ENCODE measurements at regions not wholly inside any gene's neighbourhood (a gene's known extent, or its start where the extent isn't known, plus 50 kb on each side); places are given as distances from the start of the nearest gene placed in this dataset.

DNA sequence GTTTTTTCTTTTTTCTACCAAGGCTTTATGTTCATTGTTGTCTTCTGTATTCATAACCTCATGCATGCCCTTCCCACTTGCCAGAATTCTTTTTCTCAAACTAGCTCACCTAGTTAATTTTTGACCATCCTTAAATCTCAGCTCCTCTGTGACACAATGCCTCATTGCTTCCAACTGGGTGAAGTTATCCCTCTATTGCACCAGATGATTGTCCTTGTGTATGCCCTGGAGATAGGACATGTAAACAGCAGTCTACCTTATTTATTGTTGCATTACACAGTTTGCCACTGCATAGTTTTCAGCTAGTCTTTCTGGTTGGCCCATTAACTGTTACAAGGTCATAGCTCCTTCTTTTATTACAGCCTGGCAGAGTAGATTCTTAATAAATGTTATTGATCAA is 763.1 kb upstream of the COBL start:
- no peaks in the 10 kb centered on the region for H3K4me1 Mint-ChIP-seq (ENCODE audit: low read depth)
- no peaks in the 10 kb centered on the region for H3K36me3 Mint-ChIP-seq (ENCODE audit: low read depth)
- H3K9me3 ChIP-seq (ENCODE audit: control insufficient read depth in 1 of 2, insufficient read depth in 1 of 2, low read length in 2 of 2): peaks cover 8 to 11% of the 10 kb centered on the region in 2 experiments
- no peaks in the 10 kb centered on the region for H3K27me3 Mint-ChIP-seq
- POLR2A ChIA-PET: no interaction called here
- H3K27ac Mint-ChIP-seq: no peak overlapping the region
- H3K36me3 ChIP-seq (ENCODE audit: insufficient read depth, low read length): no peaks in the 10 kb centered on the region
- no peak overlapping the region for H3K27ac ChIP-seq (ENCODE audit: low read depth in 1 of 2, low read length in 2 of 2)
- intact Hi-C loops (cut with DNase I, micrococcal nuclease): no loop called here
- H3K4me3 ChIP-seq (ENCODE audit: low read length): no peak overlapping the region
- H3K9me3 Mint-ChIP-seq: no peaks in the 10 kb centered on the region
- TF ChIP-seq, protein P1, sequence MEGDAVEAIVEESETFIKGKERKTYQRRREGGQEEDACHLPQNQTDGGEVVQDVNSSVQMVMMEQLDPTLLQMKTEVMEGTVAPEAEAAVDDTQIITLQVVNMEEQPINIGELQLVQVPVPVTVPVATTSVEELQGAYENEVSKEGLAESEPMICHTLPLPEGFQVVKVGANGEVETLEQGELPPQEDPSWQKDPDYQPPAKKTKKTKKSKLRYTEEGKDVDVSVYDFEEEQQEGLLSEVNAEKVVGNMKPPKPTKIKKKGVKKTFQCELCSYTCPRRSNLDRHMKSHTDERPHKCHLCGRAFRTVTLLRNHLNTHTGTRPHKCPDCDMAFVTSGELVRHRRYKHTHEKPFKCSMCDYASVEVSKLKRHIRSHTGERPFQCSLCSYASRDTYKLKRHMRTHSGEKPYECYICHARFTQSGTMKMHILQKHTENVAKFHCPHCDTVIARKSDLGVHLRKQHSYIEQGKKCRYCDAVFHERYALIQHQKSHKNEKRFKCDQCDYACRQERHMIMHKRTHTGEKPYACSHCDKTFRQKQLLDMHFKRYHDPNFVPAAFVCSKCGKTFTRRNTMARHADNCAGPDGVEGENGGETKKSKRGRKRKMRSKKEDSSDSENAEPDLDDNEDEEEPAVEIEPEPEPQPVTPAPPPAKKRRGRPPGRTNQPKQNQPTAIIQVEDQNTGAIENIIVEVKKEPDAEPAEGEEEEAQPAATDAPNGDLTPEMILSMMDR (IDR thresholded peaks at IDR 0.05): no peak
- ATAC-seq (ENCODE audit: poor library complexity) (no peak), DNase-seq (no peak)
- no peaks in the 10 kb centered on the region for H3K27me3 ChIP-seq (ENCODE audit: control insufficient read depth in 1 of 2, insufficient read depth in 2 of 2, low read length in 2 of 2)
- CTCF ChIA-PET: no interaction called here
- no peaks in the 10 kb centered on the region for H3K4me1 ChIP-seq (ENCODE audit: insufficient read depth, low read length)
- H3K4me3 Mint-ChIP-seq: no peak overlapping the region

DNA sequence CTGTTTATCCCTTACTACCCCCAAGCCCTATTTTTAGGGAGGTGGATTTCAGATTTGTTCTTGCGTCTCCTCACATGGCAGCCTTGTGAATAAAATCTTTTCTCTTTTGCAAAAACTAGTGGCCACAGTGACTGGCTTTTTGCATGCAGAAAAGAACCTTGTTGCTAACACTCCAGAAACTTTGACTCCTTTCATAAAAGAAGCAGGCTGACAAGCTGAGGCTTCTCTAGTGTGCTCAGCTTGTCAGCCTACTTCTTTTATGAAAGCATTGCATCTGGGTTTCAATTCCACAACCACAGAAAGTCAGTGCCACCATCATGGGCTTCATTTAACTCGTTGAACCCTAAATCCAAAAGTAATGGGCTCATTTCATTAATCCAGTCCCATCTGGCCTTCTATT is 761.0 kb upstream of the COBL start:
- no peaks in the 10 kb centered on the region for H3K4me1 ChIP-seq (ENCODE audit: insufficient read depth, low read length)
- Mint-ChIP-seq H3K4me3 (no peak overlapping the region), H3K27ac (no peak overlapping the region), H3K27me3 (no peaks in the 10 kb centered on the region), H3K36me3 (ENCODE audit: low read depth) (no peaks in the 10 kb centered on the region), H3K4me1 (ENCODE audit: low read depth) (no peaks in the 10 kb centered on the region), H3K9me3 (no peaks in the 10 kb centered on the region)
- intact Hi-C loops (cut with DNase I, micrococcal nuclease): no loop called here
- H3K36me3 ChIP-seq (ENCODE audit: insufficient read depth, low read length): no peaks in the 10 kb centered on the region
- H3K9me3 ChIP-seq (ENCODE audit: control insufficient read depth in 1 of 2, insufficient read depth in 1 of 2, low read length in 2 of 2): peaks cover 8 to 11% of the 10 kb centered on the region in 2 experiments
- ChIA-PET POLR2A (no interaction called here), CTCF (no interaction called here)
- DNase-seq: no peak
- ATAC-seq (ENCODE audit: poor library complexity): no peak
- TF ChIP-seq, protein P1 (IDR thresholded peaks at IDR 0.05): no peak
- H3K27ac ChIP-seq (ENCODE audit: low read depth in 1 of 2, low read length in 2 of 2): no peak overlapping the region
- no peaks in the 10 kb centered on the region for H3K27me3 ChIP-seq (ENCODE audit: control insufficient read depth in 1 of 2, insufficient read depth in 2 of 2, low read length in 2 of 2)
- H3K4me3 ChIP-seq (ENCODE audit: low read length): no peak overlapping the region

DNA sequence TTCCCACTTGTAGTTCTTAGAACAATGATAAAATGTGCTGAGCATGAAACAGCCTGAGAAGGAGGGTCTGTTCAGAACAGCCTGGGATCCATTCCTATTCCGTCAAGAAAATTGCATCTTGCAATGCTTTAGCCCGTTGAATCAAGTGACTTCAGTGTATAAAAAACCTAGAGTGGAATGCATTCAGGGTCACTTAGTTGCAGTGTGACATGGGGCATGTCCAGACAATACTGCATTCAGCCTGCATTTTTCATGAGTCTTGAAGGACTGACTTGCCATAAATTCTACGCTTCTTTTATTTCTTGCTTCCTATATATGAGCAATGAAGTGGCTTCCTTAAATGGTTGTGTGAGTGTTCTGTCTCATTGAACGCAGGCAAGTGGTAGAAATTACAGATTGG is 758.3 kb upstream of the COBL start:
- H3K36me3 ChIP-seq (ENCODE audit: insufficient read depth, low read length): no peaks in the 10 kb centered on the region
- H3K9me3 Mint-ChIP-seq: no peaks in the 10 kb centered on the region
- no peaks in the 10 kb centered on the region for H3K27me3 ChIP-seq (ENCODE audit: control insufficient read depth in 1 of 2, insufficient read depth in 2 of 2, low read length in 2 of 2)
- no peaks in the 10 kb centered on the region for H3K36me3 Mint-ChIP-seq (ENCODE audit: low read depth)
- intact Hi-C loops (cut with DNase I, micrococcal nuclease): no loop called here
- no peak overlapping the region for H3K27ac Mint-ChIP-seq
- H3K4me1 Mint-ChIP-seq (ENCODE audit: low read depth): no peaks in the 10 kb centered on the region
- ChIA-PET CTCF (no interaction called here), POLR2A (no interaction called here)
- H3K27me3 Mint-ChIP-seq: no peaks in the 10 kb centered on the region
- no peak overlapping the region for H3K4me3 Mint-ChIP-seq
- H3K9me3 ChIP-seq (ENCODE audit: control insufficient read depth in 1 of 2, insufficient read depth in 1 of 2, low read length in 2 of 2): peaks cover 4 to 11% of the 10 kb centered on the region in 2 experiments
- H3K4me3 ChIP-seq (ENCODE audit: low read length): no peak overlapping the region
- TF ChIP-seq, protein P1 (IDR thresholded peaks at IDR 0.05): no peak
- no peaks in the 10 kb centered on the region for H3K4me1 ChIP-seq (ENCODE audit: insufficient read depth, low read length)
- DNase-seq: no peak
- no peak for ATAC-seq (ENCODE audit: poor library complexity)
- H3K27ac ChIP-seq (ENCODE audit: low read depth in 1 of 2, low read length in 2 of 2): no peak overlapping the region

All from CD4-positive, alpha-beta T cell (primary cell).